Testis (tissue), 2 donors: ENCODE measurements at regions not wholly inside any gene's neighbourhood (a gene's known extent, or its start where the extent isn't known, plus 50 kb on each side); places are given as distances from the start of the nearest gene placed in this dataset.

Source experiments
- DNase-seq: peaks from one replicate; pipeline ENCODE4 v3.0.0-alpha.2; 2019
- H3K27ac ChIP-seq, 2 donors: fragments of 200-600 bp; sonication (generic); one replicate each; pipeline ENCODE4 v1.5.1; 2019
- H3K27me3 ChIP-seq: fragments of 200-600 bp; sonication (generic); one replicate; pipeline ENCODE4 v1.5.1; 2019
- H3K36me3 ChIP-seq: fragments of 200-600 bp; sonication (generic); one replicate; pipeline ENCODE4 v1.5.1; 2017; ENCODE audit warnings: low read depth; ENCODE audit errors: missing control alignments
- H3K4me1 ChIP-seq: fragments of 200-600 bp; sonication (generic); one replicate; pipeline ENCODE4 v1.5.1; 2019
- H3K4me3 ChIP-seq, 2 donors: fragments of 200-600 bp; sonication (generic); one replicate each; pipeline ENCODE4 v1.5.1; 2017 to 2019
- H3K9me3 ChIP-seq: fragments of 200-600 bp; sonication (generic); one replicate; pipeline ENCODE4 v1.5.1; 2017
- POLR2A ChIP-seq: fragments of 450-650 bp; IDR thresholded peaks from one replicate; pipeline ENCODE4 v1.6.1; 2017; ENCODE audit warnings: antibody characterized with exemption, mild to moderate bottlenecking, moderate library complexity
- WGBS, 2 donors: methylation state at CpG; one replicate each; pipeline ENCODE4 v1.1.5; 2018; 5-methylcytosine and 5-hydroxymethylcytosine counted together
- intact Hi-C: fragments of 100-400 bp; cut with DNase I; formaldehyde crosslinking; loops from one replicate; pipeline ENCODE4 v1.15.1; 2023; ENCODE audit warnings: low total_unique reads
- TF ChIP-seq, protein P1 (sequence below), 3 experiments: fragments of 450-650 bp in 2 of 3; fragments of 200-600 bp in 1 of 3; sonication (generic) in 1 of 3; IDR thresholded peaks; one replicate each; pipeline ENCODE4 v1.5.1; 2016 to 2019; ENCODE audit warnings: antibody characterized with exemption in 3 of 3, mild to moderate bottlenecking in 2 of 3, moderate library complexity in 1 of 3

- H3K9me3 ChIP-seq = no peaks in the 10 kb centered on the region
- H3K36me3 ChIP-seq = no peaks in the 10 kb centered on the region
- TF ChIP-seq, protein P1, sequence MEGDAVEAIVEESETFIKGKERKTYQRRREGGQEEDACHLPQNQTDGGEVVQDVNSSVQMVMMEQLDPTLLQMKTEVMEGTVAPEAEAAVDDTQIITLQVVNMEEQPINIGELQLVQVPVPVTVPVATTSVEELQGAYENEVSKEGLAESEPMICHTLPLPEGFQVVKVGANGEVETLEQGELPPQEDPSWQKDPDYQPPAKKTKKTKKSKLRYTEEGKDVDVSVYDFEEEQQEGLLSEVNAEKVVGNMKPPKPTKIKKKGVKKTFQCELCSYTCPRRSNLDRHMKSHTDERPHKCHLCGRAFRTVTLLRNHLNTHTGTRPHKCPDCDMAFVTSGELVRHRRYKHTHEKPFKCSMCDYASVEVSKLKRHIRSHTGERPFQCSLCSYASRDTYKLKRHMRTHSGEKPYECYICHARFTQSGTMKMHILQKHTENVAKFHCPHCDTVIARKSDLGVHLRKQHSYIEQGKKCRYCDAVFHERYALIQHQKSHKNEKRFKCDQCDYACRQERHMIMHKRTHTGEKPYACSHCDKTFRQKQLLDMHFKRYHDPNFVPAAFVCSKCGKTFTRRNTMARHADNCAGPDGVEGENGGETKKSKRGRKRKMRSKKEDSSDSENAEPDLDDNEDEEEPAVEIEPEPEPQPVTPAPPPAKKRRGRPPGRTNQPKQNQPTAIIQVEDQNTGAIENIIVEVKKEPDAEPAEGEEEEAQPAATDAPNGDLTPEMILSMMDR (IDR thresholded peaks at IDR 0.05) = no peak
- no peak for TF ChIP-seq POLR2A
- H3K4me1 ChIP-seq = no peaks in the 10 kb centered on the region
- 94 to 95% methylated on average over 3 of the region's 3 CpGs for whole genome bisulfite sequencing, 2 donors
- no peak for DNase-seq
- no peaks in the 10 kb centered on the region for H3K27me3 ChIP-seq
- H3K27ac ChIP-seq = no peak overlapping the region
- intact Hi-C loops = no loop called here
- H3K4me3 ChIP-seq = no peak overlapping the region
Measured at GRCh38 chr14:85288041-85288440, 241.9 kb upstream of the FLRT2 start.

- Histone ChIP-seq H3K9me3 (no peaks in the 10 kb centered on the region), H3K36me3 (no peaks in the 10 kb centered on the region), H3K27ac (no peak overlapping the region), H3K4me3 (no peak overlapping the region), H3K27me3 (no peaks in the 10 kb centered on the region), H3K4me1 (peaks cover 4% of the 10 kb centered on the region)
- intact Hi-C loops = no loop called here
- 87 to 93% methylated on average over 3 of the region's 3 CpGs for WGBS, 2 donors
- TF ChIP-seq, protein P1 (IDR thresholded peaks at IDR 0.05) = no peak
- no peak for DNase-seq
Measured at GRCh38 chr14:85291731-85292130, 238.2 kb upstream of the FLRT2 start.

DNA sequence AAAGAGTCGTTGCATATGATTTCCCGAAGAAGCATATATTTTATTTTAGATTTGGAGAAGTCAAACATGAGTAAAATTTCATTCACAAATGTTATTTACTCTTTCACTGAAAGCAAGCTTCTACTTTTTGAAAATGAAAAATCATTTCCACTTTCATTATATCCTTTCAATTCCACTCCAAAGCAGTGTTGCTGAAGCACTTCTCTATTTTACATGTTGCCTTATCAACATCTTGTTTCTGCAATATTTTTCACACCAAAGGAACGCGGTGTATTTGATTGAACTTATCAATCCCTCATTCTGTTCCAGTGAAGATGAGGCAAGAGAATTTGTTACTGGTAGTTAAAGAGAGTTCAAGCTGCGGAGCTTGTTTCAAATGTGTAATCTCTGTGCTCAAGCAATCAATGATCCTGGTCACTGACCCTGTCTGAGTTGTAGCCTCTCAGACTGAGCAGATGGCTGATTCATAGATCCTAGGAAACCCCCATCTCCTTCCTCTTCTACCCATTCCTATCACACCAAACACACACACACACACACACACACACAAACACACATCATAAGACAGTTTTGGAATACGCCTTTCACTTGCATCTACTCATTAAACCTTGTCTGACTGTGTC, 236.2 kb upstream of the FLRT2 start:
- Histone ChIP-seq H3K9me3 (no peaks in the 10 kb centered on the region), H3K27ac (no peak overlapping the region), H3K4me1 (peaks cover 4% of the 10 kb centered on the region), H3K36me3 (no peaks in the 10 kb centered on the region), H3K27me3 (no peaks in the 10 kb centered on the region), H3K4me3 (no peak overlapping the region)
- TF ChIP-seq, protein P1 (IDR thresholded peaks at IDR 0.05) = no peak
- no peak for TF ChIP-seq POLR2A
- intact Hi-C loops = no loop called here
- 74 to 84% methylated on average over 6 of the region's 6 CpGs for WGBS, 2 donors
- DNase-seq = no peak

DNA sequence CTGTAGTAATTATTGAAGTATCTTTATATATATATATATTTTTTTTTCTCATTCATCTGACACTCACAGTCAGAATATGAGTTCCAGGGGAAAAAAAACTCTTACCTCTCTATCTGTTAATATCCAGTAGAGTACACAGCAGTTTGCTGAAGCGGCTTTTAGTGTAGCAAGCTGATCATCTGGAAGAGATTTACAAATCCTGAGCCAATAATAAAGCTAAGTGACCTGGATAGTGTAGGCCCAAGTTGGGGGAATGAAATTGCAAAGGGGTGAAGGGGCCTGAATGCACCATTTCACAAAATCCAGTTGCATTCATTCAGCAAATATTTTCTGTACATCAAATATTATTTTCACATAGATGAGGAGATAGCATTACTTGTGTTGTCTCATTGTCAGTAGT, 234.6 kb upstream of the FLRT2 start:
- Histone ChIP-seq H3K36me3 (no peaks in the 10 kb centered on the region), H3K4me1 (peaks cover 4% of the 10 kb centered on the region), H3K27ac (no peak overlapping the region), H3K27me3 (no peaks in the 10 kb centered on the region), H3K4me3 (no peak overlapping the region), H3K9me3 (no peaks in the 10 kb centered on the region)
- DNase-seq = no peak
- WGBS, 2 donors = 68 to 83% methylated on average over 1 of the region's 1 CpG
- intact Hi-C loops = no loop called here
- no peak for TF ChIP-seq POLR2A
- TF ChIP-seq, protein P1 (IDR thresholded peaks at IDR 0.05) = no peak
